Stimulated activated CD4-positive, alpha-beta T cell treated with anti-CD3 and anti-CD28 coated beads, Interleukin-1b, Interleukin-23, amount 100 ng/mL, for 24 hours (primary cell): ENCODE measurements at regions not wholly inside any gene's neighbourhood (a gene's known extent, or its start where the extent isn't known, plus 50 kb on each side); places are given as distances from the start of the nearest gene placed in this dataset.

Experiments
- DNase-seq, 4 experiments: peaks; one replicate each; pipeline ENCODE4 v3.0.0-alpha.2; 2020; ENCODE audit warnings: low read depth in 4 of 4, low spot score in 1 of 4

- DNase-seq, result no peak
Observed at GRCh38 chr16:86210403-86211193, 299.7 kb upstream of the FOXF1 start.

- DNase-seq, result no peak
Observed at GRCh38 chr16:86211265-86211664, 299.1 kb upstream of the FOXF1 start.

- DNase-seq, result no peak
Observed at GRCh38 chr16:86211800-86212199, 298.5 kb upstream of the FOXF1 start.

GRCh38 chr16:86212706-86213436, 297.5 kb upstream of the FOXF1 start:
- no peak for DNase-seq

GRCh38 chr16:86213437-86214205, 296.7 kb upstream of the FOXF1 start:
- no peak for DNase-seq

GRCh38 chr16:86214326-86215232, 295.7 kb upstream of the FOXF1 start:
- no peak for DNase-seq

- DNase-seq, result no peak
Observed at GRCh38 chr16:86215233-86215978, 294.9 kb upstream of the FOXF1 start.

GRCh38 chr16:86215979-86216585, 294.2 kb upstream of the FOXF1 start:
- DNase-seq, result no peak

GRCh38 chr16:86216591-86216990, 293.7 kb upstream of the FOXF1 start:
- DNase-seq, result no peak

GRCh38 chr16:86217001-86217890, 293.1 kb upstream of the FOXF1 start:
- no peak for DNase-seq

- no peak for DNase-seq
Observed at GRCh38 chr16:86217891-86218270, 292.4 kb upstream of the FOXF1 start.

GRCh38 chr16:86218479-86219170, 291.7 kb upstream of the FOXF1 start:
- DNase-seq, result no peak

GRCh38 chr16:86219655-86220445, 290.5 kb upstream of the FOXF1 start:
- DNase-seq, result no peak

- no peak for DNase-seq
Observed at GRCh38 chr16:86220561-86220960, 289.8 kb upstream of the FOXF1 start.

- no peak for DNase-seq
Observed at GRCh38 chr16:86221085-86221484, 289.2 kb upstream of the FOXF1 start.

GRCh38 chr16:86222547-86222946, 287.8 kb upstream of the FOXF1 start:
- no peak for DNase-seq

- no peak for DNase-seq
Observed at GRCh38 chr16:86222965-86223551, 287.3 kb upstream of the FOXF1 start.
